ENCODE measurements at regions not wholly inside any gene's neighbourhood (a gene's known extent, or its start where the extent isn't known, plus 50 kb on each side); places are given as distances from the start of the nearest gene placed in this dataset.

GRCh38 chr17:62186841-62187240, 121.8 kb upstream of the MED13 start:
- no peak for TF ChIP-seq CTCF (IDR thresholded peaks at IDR 0.05)
- Histone ChIP-seq H3K27ac (no peak overlapping the region), H3K9me3 (no peaks in the 10 kb centered on the region), H3K4me1 (no peaks in the 10 kb centered on the region), H3K4me3 (no peak overlapping the region), H3K36me3 (ENCODE audit: insufficient read depth in 1 of 2, low read depth in 1 of 2) (no peaks in the 10 kb centered on the region), H3K27me3 (ENCODE audit: insufficient read depth in 3 of 3, low read length in 2 of 3) (peaks cover 0 to 2% (median 0%) of the 10 kb centered on the region in 3 donors)
- WGBS, 3 donors: 56 to 68% (median 59%) methylated on average over 3 of the region's 3 CpGs
- DNase-seq: no peak
- ATAC-seq: no peak
- intact Hi-C loops (cut with DNase I): no loop called here

GRCh38 chr17:62180772-62181171, 115.7 kb upstream of the MED13 start:
- 86 to 88% (median 86%) methylated on average over 1 of the region's 1 CpG for WGBS, 3 donors
- DNase-seq (no peak), ATAC-seq (no peak)
- no peaks in the 10 kb centered on the region for H3K36me3 ChIP-seq (ENCODE audit: insufficient read depth in 1 of 2, low read depth in 1 of 2)
- no peak overlapping the region for H3K4me3 ChIP-seq
- H3K27me3 ChIP-seq (ENCODE audit: insufficient read depth in 3 of 3, low read length in 2 of 3): no peaks in the 10 kb centered on the region
- no peak overlapping the region for H3K27ac ChIP-seq
- intact Hi-C loops (cut with DNase I): no loop called here
- peaks cover 8% of the 10 kb centered on the region for H3K9me3 ChIP-seq
- TF ChIP-seq CTCF (IDR thresholded peaks at IDR 0.05): no peak
- H3K4me1 ChIP-seq: no peaks in the 10 kb centered on the region

GRCh38 chr17:62179525-62180161, 114.6 kb upstream of the MED13 start:
- Histone ChIP-seq H3K27me3 (ENCODE audit: insufficient read depth in 3 of 3, low read length in 2 of 3) (no peaks in the 10 kb centered on the region), H3K36me3 (ENCODE audit: insufficient read depth in 1 of 2, low read depth in 1 of 2) (no peaks in the 10 kb centered on the region), H3K4me3 (no peak overlapping the region), H3K9me3 (peaks cover 8% of the 10 kb centered on the region), H3K27ac (no peak overlapping the region), H3K4me1 (no peaks in the 10 kb centered on the region)
- ATAC-seq (no peak), DNase-seq (no peak)
- intact Hi-C loops (cut with DNase I): no loop called here
- WGBS, 3 donors: 81 to 85% (median 83%) methylated on average over 5 of the region's 5 CpGs
- no peak for TF ChIP-seq CTCF (IDR thresholded peaks at IDR 0.05)

- no peak overlapping the region for H3K4me3 ChIP-seq
- intact Hi-C loops (cut with DNase I): no loop called here
- H3K9me3 ChIP-seq: peaks cover 8% of the 10 kb centered on the region
- no peak for DNase-seq
- H3K27ac ChIP-seq: no peak overlapping the region
- no peaks in the 10 kb centered on the region for H3K36me3 ChIP-seq (ENCODE audit: insufficient read depth in 1 of 2, low read depth in 1 of 2)
- no peaks in the 10 kb centered on the region for H3K4me1 ChIP-seq
- 68 to 88% (median 82%) methylated on average over 2 of the region's 2 CpGs for WGBS, 3 donors
- no peak for TF ChIP-seq CTCF (IDR thresholded peaks at IDR 0.05)
- H3K27me3 ChIP-seq (ENCODE audit: insufficient read depth in 3 of 3, low read length in 2 of 3): no peaks in the 10 kb centered on the region
- ATAC-seq: no peak
These were observed 113.5 kb upstream of the MED13 start for GRCh38 chr17:62178579-62178978.

Data from psoas muscle (tissue), 7 donors.